ENCODE measurements at regions not wholly inside any gene's neighbourhood (a gene's known extent, or its start where the extent isn't known, plus 50 kb on each side); places are given as distances from the start of the nearest gene placed in this dataset.

DNA sequence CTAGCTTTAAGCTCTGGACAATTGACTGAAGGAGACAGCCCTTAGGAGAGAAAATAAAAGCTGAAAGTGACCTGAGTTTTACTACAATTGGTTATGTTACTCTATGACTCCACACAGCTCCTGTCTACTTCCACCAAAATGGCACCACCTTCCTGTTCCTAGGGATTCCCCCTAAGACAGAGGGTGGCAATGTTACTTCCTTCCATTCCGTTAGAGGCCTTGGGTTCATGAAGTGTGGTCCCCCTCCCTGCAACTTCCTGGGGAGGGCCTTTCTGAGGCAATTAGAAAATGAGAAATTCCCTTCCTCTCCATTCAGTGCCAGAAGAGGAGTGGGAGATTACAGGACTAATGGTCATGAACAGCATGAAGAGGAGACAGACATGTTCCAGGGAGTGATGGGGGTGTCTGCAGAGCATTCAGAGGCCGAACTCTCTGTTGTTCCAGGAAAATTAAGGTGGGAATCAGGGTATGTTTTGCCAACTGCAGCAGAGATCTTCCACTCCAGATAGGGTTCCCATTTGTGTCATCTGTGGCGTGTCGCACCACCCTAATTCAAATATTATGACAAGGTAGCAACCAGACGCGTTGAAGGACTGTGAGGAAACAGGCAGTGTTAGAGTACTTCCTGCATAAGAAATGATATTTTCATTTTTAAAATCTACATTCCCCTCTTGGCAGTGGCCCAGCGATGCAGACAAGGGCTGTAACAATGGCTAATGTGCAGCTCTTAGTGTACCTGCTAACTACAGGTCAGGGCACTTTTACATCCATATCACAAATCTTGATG, 53.1 kb upstream of the TRIM67 start:
- no peak for DNase-seq
- in situ Hi-C loops (cut with HindIII; ENCODE audit: low pct_ligation_motif_present, low pct_unique_long_range_greater_than_20kb, low sequenced_read_pairs) = no loop called here

- DNase-seq = no peak
- in situ Hi-C loops (cut with HindIII; ENCODE audit: low pct_ligation_motif_present, low pct_unique_long_range_greater_than_20kb, low sequenced_read_pairs) = no loop called here
These were observed 54.1 kb upstream of the TRIM67 start for GRCh38 chr1:231107600-231108326.

GRCh38 chr1:231107151-231107550, 54.7 kb upstream of the TRIM67 start:
- in situ Hi-C loops (cut with HindIII; ENCODE audit: low pct_ligation_motif_present, low pct_unique_long_range_greater_than_20kb, low sequenced_read_pairs) = no loop called here
- no peak for DNase-seq

DNA sequence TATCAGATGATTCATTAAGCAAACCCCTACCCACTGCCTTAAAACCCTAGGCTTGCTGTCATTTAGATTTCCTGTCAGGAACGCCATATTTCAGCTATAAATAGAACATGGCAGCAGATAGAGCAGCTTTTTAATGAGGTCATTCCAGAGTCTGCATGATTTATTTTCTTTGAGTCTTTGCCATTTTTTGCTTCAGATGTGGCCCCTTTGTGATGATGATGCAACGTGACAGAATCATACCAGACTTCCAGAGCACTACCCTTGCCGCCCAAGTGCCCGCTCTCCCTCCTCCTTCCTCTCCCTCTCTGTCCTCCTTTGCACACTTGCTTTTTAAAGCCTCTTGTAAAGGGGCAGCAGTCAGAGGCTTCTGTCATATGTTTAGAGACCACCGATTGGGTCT, 55.5 kb upstream of the TRIM67 start:
- no peak for DNase-seq
- in situ Hi-C loops (cut with HindIII; ENCODE audit: low pct_ligation_motif_present, low pct_unique_long_range_greater_than_20kb, low sequenced_read_pairs) = no loop called here

- DNase-seq = no peak
- in situ Hi-C loops (cut with HindIII; ENCODE audit: low pct_ligation_motif_present, low pct_unique_long_range_greater_than_20kb, low sequenced_read_pairs) = no loop called here
These were observed 56.9 kb upstream of the TRIM67 start for GRCh38 chr1:231104917-231105316.

GRCh38 chr1:231103961-231104360, 57.9 kb upstream of the TRIM67 start:
- no peak for DNase-seq
- in situ Hi-C loops (cut with HindIII; ENCODE audit: low pct_ligation_motif_present, low pct_unique_long_range_greater_than_20kb, low sequenced_read_pairs) = no loop called here

DNA sequence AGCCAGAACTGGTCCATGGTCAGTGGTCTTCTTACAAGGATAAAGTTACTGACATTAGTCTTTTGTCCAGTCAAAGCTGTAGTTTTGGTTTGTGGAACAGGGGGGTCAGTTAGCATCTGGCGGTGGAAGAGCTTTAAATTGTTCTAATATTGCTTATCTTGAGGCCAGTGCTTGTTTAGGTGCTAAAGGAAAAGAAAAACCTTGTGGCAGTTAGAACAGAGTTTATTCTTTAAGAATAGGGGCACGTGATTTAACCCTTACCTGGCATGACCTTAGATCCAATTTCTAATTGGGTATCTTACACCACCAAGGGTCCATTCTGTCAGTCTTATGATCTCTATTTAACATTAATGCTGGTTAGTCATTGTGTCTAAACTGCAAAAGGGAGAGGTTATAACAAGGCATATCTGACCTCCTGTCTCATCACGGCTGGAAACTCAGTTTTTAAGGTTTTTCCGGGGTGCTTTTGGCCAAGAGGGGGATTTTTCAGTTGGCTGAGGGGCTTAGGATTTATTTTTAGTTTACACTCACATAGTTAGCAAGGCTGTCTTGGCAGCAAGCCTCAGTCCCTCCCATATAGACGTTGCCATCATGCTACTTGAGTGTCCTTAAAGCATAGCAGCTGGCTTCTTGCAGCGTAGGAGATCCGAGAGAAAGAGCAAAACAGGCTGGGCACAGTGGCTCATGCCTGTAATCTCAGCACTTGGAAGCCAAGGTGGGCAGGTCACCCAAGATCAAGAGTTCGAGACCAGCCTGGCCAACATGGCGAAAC, 60.1 kb upstream of the FAM89A start:
- in situ Hi-C loops (cut with HindIII; ENCODE audit: low pct_ligation_motif_present, low pct_unique_long_range_greater_than_20kb, low sequenced_read_pairs) = no loop called here
- no peak for DNase-seq

DNA sequence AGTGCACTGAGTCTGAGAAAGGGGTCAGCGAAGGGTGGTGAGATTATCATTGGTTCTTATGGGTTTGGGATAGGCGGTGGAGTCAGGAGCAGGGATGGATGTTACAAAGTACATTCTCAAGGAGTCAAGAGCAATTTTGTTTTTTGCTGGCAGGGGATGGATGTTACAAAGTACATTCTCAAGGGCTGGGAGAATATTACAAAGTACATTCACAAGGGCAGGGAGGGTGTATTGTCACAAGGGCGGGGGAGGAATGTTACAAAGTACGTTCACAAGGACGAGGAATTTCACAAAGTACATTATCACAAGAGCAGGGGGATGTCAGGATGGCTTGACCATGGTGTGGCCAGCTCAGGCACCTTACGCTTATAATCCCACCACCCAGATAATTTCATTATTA, 59.3 kb upstream of the FAM89A start:
- DNase-seq = no peak
- in situ Hi-C loops (cut with HindIII; ENCODE audit: low pct_ligation_motif_present, low pct_unique_long_range_greater_than_20kb, low sequenced_read_pairs) = no loop called here

DNA sequence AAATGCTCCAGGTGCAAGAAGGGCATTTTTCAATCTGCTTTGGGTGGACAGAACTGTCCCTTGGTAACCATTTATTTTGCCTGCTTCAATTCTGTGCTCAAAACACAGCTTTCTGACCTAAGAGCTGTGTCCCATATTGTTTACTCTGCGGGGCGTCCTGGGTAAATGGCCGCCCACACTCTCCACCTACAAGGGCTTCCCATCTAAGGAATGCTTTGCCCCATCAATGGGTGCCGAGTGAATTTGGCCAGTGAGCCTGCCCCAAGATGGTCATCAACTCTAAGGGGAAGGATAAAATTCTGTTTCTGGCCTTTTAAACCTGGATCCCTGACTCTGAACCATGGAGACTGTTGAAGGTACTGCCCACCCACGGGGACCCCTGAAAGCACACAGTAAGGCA, 55.5 kb upstream of the FAM89A start:
- no peak for DNase-seq
- in situ Hi-C loops (cut with HindIII; ENCODE audit: low pct_ligation_motif_present, low pct_unique_long_range_greater_than_20kb, low sequenced_read_pairs) = no loop called here

DNA sequence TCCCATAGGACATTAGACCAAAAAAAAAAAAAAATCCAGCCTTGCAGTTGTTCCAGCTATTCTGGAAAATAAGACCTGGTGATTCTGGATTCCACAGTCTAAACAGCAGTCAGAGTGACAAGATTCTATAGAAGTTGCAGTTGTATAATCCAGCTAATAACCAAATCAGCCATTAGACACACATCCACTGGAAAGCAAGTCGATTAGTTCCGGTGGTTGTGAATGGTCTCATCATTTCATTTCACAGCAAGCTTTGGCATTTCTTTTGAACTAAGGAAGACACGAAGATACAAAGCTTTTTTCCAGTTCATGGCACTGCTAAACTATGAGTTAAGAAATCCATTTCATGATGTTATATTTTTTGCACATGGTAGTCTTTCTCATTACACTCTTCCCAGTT, 54.4 kb upstream of the FAM89A start:
- no peak for DNase-seq
- in situ Hi-C loops (cut with HindIII; ENCODE audit: low pct_ligation_motif_present, low pct_unique_long_range_greater_than_20kb, low sequenced_read_pairs) = no loop called here

DNA sequence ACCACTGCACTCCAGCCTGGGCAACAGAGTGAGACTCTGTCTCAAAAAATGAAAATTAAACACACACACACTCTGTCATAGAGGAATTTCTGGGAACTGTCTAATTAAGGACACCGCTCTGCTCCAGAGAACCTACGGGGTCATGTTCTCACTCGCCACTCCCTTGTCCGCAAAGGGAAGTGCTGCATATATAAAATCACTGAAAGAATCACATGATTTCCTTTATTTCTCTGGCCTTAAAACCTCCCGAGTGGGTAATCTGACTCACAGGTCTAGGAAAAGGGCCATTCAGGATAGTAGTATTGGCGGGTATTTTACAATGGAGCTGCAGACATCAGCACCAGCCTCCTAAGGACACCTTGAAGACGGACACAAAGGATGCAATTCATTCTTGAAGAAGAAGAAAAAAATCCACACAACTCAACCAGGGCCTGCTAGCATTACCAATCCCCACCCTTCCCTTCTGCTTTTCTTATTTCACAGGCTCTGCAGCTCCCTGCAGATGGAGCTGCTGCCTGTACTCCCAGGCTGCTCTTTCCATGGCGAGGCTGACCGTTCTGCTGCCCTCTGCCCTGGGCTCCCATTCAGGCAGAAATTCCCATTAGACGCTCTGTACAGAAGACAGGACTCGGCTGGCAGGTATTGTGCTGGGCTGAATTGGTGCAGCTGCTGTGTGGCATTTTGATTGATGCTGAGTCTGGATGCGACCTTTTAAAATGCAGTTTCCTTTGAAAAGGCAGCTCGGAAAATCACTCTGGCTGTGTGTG, 53.3 kb upstream of the FAM89A start:
- DNase-seq = peak; percentile 22
- in situ Hi-C loops (cut with HindIII; ENCODE audit: low pct_ligation_motif_present, low pct_unique_long_range_greater_than_20kb, low sequenced_read_pairs) = no loop called here

DNA sequence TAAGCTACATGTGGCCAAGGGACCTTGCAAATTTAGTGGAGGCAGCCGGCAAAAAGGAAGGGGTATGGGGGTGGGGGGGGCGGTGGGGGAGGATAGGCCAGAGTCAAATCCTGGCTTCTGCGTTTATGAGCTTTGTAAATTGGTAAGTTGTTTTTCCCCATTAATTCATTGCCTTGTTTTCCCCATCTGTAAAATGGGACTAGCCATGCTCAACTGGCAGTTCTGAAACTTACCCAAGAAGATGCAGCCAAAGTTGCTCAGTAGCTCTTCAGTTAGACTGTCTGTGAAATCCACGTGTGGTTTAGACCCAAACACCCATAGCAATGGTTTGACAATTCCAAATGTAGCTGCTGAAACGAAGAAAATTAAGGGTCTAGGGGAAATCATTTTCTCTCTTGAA, 52.3 kb upstream of the FAM89A start:
- in situ Hi-C loops (cut with HindIII; ENCODE audit: low pct_ligation_motif_present, low pct_unique_long_range_greater_than_20kb, low sequenced_read_pairs) = no loop called here
- no peak for DNase-seq

GRCh38 chr1:231091831-231092301, 51.8 kb upstream of the FAM89A start:
- peak; percentile 38 for DNase-seq
- in situ Hi-C loops (cut with HindIII; ENCODE audit: low pct_ligation_motif_present, low pct_unique_long_range_greater_than_20kb, low sequenced_read_pairs) = no loop called here

- in situ Hi-C loops (cut with HindIII; ENCODE audit: low pct_ligation_motif_present, low pct_unique_long_range_greater_than_20kb, low sequenced_read_pairs) = no loop called here
- DNase-seq = no peak
These were observed 51.4 kb upstream of the FAM89A start for GRCh38 chr1:231091415-231091814.

Measured in ACHN (cell line).